ENCODE measurements at regions not wholly inside any gene's neighbourhood (a gene's known extent, or its start where the extent isn't known, plus 50 kb on each side); places are given as distances from the start of the nearest gene placed in this dataset.

DNA sequence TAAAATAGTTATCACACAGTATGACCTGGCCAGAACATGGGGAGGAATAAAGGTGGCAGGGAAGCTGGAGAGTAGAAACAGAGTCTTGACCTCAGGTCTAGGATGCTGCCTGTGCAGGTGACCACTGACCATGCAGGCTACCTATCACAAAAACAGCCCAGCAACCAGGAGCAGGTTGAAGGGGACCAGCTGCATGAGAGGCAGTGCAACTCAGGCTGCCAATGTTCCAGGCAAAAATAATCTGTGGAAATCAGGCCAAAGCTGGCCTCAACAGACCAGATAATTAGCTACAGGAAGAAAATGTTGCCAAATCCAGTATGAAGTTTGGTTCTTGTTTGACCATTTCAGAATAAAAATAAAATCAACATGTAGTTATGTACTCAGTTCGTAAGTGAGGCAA, 72.6 kb downstream of the PDE6H start:
- no peak for TF ChIP-seq HDAC2 (IDR thresholded peaks at IDR 0.05)
- TF ChIP-seq ZSCAN20 (CRISPR knock-in tag; IDR thresholded peaks at IDR 0.05), result no peak
- TF ChIP-seq KDM5A (IDR thresholded peaks at IDR 0.05), result no peak
- TF ChIP-seq RNF2 (IDR thresholded peaks at IDR 0.05; ENCODE audit: borderline replicate concordance, low read depth), result no peak
- TF ChIP-seq, protein P1, sequence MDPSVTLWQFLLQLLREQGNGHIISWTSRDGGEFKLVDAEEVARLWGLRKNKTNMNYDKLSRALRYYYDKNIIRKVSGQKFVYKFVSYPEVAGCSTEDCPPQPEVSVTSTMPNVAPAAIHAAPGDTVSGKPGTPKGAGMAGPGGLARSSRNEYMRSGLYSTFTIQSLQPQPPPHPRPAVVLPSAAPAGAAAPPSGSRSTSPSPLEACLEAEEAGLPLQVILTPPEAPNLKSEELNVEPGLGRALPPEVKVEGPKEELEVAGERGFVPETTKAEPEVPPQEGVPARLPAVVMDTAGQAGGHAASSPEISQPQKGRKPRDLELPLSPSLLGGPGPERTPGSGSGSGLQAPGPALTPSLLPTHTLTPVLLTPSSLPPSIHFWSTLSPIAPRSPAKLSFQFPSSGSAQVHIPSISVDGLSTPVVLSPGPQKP (IDR thresholded peaks at IDR 0.05; ENCODE audit: low read depth, low read length), result no peak
- TF ChIP-seq, protein P2, sequence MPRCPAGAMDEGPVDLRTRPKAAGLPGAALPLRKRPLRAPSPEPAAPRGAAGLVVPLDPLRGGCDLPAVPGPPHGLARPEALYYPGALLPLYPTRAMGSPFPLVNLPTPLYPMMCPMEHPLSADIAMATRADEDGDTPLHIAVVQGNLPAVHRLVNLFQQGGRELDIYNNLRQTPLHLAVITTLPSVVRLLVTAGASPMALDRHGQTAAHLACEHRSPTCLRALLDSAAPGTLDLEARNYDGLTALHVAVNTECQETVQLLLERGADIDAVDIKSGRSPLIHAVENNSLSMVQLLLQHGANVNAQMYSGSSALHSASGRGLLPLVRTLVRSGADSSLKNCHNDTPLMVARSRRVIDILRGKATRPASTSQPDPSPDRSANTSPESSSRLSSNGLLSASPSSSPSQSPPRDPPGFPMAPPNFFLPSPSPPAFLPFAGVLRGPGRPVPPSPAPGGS (IDR thresholded peaks at IDR 0.05), result no peak
- 7% methylated on average over 1 of the region's 1 CpG for WGBS (ENCODE audit: missing lambda C conversion rate)
- no peaks in the 10 kb centered on the region for H3K9me3 ChIP-seq
- ChIA-PET POLR2A (no interaction called here), CTCF (no interaction called here)
- ATAC-seq (no peak), FAIRE-seq (no peak), DNase-seq (ENCODE audit: low read depth in 1 of 2, low spot score in 1 of 2) (no peak)
- H3K4me2 ChIP-seq, result no peak overlapping the region
- no peaks in the 10 kb centered on the region for H3K4me1 ChIP-seq
- no peak overlapping the region for H3K27ac ChIP-seq
- H3K4me3 ChIP-seq, result no peak overlapping the region

DNA sequence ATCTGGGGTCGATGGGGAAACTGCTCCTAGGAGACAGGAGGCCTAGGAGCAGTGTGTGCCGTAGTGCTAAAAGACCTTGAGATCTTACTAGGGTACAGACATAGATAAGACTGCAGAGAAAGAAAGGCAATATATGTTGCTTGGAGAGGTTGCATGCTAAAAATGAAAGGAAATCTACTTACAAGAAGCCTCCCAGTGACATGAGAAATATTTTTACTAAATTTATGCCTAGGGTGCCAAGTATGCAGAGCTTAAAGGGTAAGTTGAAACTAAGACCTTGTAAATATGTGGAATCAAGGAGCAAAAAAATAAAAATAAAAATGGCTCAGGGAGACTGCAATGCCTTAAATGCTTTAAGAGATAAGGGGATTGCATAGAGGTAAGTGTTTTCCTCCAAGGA, 74.8 kb downstream of the PDE6H start:
- FAIRE-seq (no peak), DNase-seq (ENCODE audit: low read depth in 1 of 2, low spot score in 1 of 2) (no peak), ATAC-seq (no peak)
- POLR2A ChIA-PET, result no interaction called here
- no peak for TF ChIP-seq SREBF2 (IDR thresholded peaks at IDR 0.05)
- no peak for TF ChIP-seq CHD4 (IDR thresholded peaks at IDR 0.05; ENCODE audit: borderline replicate concordance)
- TF ChIP-seq ZSCAN20 (CRISPR knock-in tag; IDR thresholded peaks at IDR 0.05), result no peak
- TF ChIP-seq JUN (IDR thresholded peaks at IDR 0.05), result no peak
- no peak overlapping the region for H3K4me3 ChIP-seq
- CTCF ChIA-PET, result no interaction called here
- 19% methylated on average over 2 of the region's 2 CpGs for WGBS (ENCODE audit: missing lambda C conversion rate)
- H3K9me3 ChIP-seq, result no peaks in the 10 kb centered on the region
- no peaks in the 10 kb centered on the region for H3K4me1 ChIP-seq
- no peak overlapping the region for H3K27ac ChIP-seq
- H3K4me2 ChIP-seq, result no peak overlapping the region

DNA sequence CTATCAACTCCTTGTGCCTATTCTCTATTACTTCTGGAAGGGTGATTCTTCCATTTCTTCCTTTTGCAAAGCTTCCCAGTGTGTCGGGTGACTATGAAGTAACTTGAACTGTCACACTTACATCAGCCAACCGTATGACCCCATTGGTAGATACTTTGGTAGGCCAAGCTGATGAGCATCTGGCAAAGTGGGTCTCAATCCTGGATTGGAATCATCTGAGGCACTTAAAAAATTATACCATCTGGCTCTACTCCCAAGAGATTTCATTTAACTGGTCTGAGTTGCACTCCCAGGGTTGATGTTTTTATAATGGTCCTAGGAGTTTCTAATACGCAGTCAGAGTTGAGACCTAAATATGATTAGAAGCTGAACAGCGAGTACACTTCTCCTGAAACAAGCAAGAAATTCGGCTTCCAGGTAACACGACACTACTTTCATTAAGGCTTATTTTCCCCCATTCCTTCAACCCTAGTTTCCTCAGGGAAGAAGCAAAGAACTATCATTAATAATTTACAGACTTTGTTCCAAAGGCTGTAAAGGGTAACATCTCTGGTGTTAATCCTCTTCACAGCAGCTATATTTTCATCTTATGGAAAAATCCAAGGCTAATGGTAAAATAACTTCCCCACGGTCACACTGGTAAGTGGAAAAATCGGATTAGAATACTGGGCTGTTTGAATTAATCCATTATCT, 76.8 kb downstream of the PDE6H start:
- ChIA-PET POLR2A (no interaction called here), CTCF (interaction anchor here (0.6 to 0.7 kb wide), 2 partner anchors 57 to 471 kb away, joined by 3 to 4 read pairs; no protein-coding TSS in a partner anchor)
- no peak overlapping the region for H3K4me3 ChIP-seq
- no peak overlapping the region for H3K4me2 ChIP-seq
- no peaks in the 10 kb centered on the region for H3K9me3 ChIP-seq
- H3K27ac ChIP-seq, result no peak overlapping the region
- H3K4me1 ChIP-seq, result no peaks in the 10 kb centered on the region
- FAIRE-seq (no peak), ATAC-seq (no peak), DNase-seq (ENCODE audit: low read depth in 1 of 2, low spot score in 1 of 2) (no peak)
- TF ChIP-seq MYC (IDR thresholded peaks at IDR 0.05; ENCODE audit: borderline replicate concordance, low read length) (no peak), BHLHE40 (IDR thresholded peaks at IDR 0.05; ENCODE audit: low read depth, low read length) (no peak), GATA3 (IDR thresholded peaks at IDR 0.05; ENCODE audit: borderline replicate concordance) (no peak), FOXS1 (CRISPR knock-in tag; IDR thresholded peaks at IDR 0.05) (no peak), ZSCAN20 (CRISPR knock-in tag; IDR thresholded peaks at IDR 0.05) (no peak), POLR2A (IDR thresholded peaks at IDR 0.05; ENCODE audit: low read length) (no peak), KDM5A (IDR thresholded peaks at IDR 0.05) (no peak), RCOR1 (IDR thresholded peaks at IDR 0.05; ENCODE audit: low read depth, low read length) (no peak), NPAS2 (CRISPR knock-in tag; IDR thresholded peaks at IDR 0.05; ENCODE audit: borderline replicate concordance) (no peak), EHF (CRISPR knock-in tag; IDR thresholded peaks at IDR 0.05) (no peak), MAFK (IDR thresholded peaks at IDR 0.05; ENCODE audit: partially characterized antibody) (no peak)
- TF ChIP-seq, protein P3, sequence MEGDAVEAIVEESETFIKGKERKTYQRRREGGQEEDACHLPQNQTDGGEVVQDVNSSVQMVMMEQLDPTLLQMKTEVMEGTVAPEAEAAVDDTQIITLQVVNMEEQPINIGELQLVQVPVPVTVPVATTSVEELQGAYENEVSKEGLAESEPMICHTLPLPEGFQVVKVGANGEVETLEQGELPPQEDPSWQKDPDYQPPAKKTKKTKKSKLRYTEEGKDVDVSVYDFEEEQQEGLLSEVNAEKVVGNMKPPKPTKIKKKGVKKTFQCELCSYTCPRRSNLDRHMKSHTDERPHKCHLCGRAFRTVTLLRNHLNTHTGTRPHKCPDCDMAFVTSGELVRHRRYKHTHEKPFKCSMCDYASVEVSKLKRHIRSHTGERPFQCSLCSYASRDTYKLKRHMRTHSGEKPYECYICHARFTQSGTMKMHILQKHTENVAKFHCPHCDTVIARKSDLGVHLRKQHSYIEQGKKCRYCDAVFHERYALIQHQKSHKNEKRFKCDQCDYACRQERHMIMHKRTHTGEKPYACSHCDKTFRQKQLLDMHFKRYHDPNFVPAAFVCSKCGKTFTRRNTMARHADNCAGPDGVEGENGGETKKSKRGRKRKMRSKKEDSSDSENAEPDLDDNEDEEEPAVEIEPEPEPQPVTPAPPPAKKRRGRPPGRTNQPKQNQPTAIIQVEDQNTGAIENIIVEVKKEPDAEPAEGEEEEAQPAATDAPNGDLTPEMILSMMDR (IDR thresholded peaks at IDR 0.05), result no peak
- TF ChIP-seq, protein P4, sequence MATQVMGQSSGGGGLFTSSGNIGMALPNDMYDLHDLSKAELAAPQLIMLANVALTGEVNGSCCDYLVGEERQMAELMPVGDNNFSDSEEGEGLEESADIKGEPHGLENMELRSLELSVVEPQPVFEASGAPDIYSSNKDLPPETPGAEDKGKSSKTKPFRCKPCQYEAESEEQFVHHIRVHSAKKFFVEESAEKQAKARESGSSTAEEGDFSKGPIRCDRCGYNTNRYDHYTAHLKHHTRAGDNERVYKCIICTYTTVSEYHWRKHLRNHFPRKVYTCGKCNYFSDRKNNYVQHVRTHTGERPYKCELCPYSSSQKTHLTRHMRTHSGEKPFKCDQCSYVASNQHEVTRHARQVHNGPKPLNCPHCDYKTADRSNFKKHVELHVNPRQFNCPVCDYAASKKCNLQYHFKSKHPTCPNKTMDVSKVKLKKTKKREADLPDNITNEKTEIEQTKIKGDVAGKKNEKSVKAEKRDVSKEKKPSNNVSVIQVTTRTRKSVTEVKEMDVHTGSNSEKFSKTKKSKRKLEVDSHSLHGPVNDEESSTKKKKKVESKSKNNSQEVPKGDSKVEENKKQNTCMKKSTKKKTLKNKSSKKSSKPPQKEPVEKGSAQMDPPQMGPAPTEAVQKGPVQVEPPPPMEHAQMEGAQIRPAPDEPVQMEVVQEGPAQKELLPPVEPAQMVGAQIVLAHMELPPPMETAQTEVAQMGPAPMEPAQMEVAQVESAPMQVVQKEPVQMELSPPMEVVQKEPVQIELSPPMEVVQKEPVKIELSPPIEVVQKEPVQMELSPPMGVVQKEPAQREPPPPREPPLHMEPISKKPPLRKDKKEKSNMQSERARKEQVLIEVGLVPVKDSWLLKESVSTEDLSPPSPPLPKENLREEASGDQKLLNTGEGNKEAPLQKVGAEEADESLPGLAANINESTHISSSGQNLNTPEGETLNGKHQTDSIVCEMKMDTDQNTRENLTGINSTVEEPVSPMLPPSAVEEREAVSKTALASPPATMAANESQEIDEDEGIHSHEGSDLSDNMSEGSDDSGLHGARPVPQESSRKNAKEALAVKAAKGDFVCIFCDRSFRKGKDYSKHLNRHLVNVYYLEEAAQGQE (IDR thresholded peaks at IDR 0.05), result no peak
- TF ChIP-seq, protein P1 (IDR thresholded peaks at IDR 0.05; ENCODE audit: low read depth, low read length), result no peak
- TF ChIP-seq, protein P5, sequence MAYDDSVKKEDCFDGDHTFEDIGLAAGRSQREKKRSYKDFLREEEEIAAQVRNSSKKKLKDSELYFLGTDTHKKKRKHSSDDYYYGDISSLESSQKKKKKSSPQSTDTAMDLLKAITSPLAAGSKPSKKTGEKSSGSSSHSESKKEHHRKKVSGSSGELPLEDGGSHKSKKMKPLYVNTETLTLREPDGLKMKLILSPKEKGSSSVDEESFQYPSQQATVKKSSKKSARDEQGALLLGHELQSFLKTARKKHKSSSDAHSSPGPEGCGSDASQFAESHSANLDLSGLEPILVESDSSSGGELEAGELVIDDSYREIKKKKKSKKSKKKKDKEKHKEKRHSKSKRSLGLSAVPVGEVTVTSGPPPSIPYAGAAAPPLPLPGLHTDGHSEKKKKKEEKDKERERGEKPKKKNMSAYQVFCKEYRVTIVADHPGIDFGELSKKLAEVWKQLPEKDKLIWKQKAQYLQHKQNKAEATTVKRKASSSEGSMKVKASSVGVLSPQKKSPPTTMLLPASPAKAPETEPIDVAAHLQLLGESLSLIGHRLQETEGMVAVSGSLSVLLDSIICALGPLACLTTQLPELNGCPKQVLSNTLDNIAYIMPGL (CRISPR knock-in tag; IDR thresholded peaks at IDR 0.05; ENCODE audit: borderline replicate concordance), result no peak
- 31% methylated on average over 8 of the region's 8 CpGs for WGBS (ENCODE audit: missing lambda C conversion rate)

Data from A549 (cell line).